ENCODE measurements at regions not wholly inside any gene's neighbourhood (a gene's known extent, or its start where the extent isn't known, plus 50 kb on each side); places are given as distances from the start of the nearest gene placed in this dataset.

DNA sequence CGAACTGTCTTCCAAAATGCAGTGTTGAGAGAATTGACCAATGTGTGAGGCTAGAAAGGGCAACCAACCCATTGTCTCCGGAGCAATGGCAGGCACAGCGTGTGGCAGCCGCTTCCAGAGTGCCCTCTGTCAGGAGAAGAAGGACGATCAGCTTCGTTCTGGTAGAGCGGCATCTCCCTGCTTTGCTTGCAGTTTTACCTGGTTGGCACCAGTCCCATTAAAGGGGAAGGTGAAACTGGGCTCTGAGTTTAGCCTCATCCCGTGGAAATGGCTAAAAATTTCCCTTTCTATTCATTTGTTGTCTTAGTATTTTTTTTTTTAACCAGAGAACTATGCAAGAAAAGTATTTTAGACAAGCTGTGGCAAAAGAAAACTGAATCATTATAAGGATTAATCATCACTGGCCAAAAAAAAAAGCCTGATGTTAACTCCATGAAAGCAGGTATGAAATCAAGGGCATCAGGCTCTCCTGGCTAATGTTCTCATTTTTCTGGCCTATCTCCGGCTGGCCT, 81.5 kb upstream of the SLC7A1 start (continued):
- no peak for TF ChIP-seq BCL11B (tag by site-specific recombination; IDR thresholded peaks at IDR 0.05; ENCODE audit: low read depth)
- no peak for TF ChIP-seq SCRT2 (tag by site-specific recombination; IDR thresholded peaks at IDR 0.05)
- TF ChIP-seq ZNF223 (tag by site-specific recombination; IDR thresholded peaks at IDR 0.05): no peak
- no peak for TF ChIP-seq ZNF837 (tag by site-specific recombination; IDR thresholded peaks at IDR 0.05)
- no peak for TF ChIP-seq ZNF830 (tag by site-specific recombination; IDR thresholded peaks at IDR 0.05; ENCODE audit: low read depth)

DNA sequence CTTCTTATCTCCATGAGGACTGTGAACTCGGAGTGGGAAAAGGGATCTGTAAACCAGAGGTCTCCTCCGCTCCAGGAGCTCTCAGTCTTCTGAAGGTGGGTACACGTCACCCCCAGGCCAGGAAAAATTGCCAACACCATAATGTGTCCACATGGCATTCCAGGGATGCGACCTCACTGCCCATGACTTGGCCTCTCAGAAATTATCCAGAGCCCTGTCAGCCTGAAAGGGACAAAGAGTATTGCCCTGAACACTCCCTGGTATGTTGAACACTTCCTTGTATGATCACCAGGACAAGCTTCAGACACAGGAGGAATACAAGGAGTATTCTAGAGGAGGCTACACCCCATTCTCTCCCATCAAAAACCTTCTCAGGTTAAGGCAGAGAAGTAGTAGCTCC, 81.0 kb upstream of the SLC7A1 start:
- ChIA-PET POLR2A (no interaction called here), CTCF (no interaction called here)
- H3K27ac ChIP-seq (ENCODE audit: extremely low read depth, low read depth, low read length): no peak overlapping the region
- no peaks in the 10 kb centered on the region for H3K9me3 ChIP-seq (ENCODE audit: control insufficient read depth, insufficient read depth, low read depth, low read length)
- H3K36me3 ChIP-seq (ENCODE audit: control insufficient read depth in 2 of 2, insufficient read depth in 1 of 2, low read length in 2 of 2): no peaks in the 10 kb centered on the region
- TF ChIP-seq ZNF792 (tag by site-specific recombination; IDR thresholded peaks at IDR 0.05): no peak
- no peak for TF ChIP-seq IKZF3 (tag by site-specific recombination; IDR thresholded peaks at IDR 0.05)
- TF ChIP-seq ZNF530 (tag by site-specific recombination; IDR thresholded peaks at IDR 0.05; ENCODE audit: low read depth): no peak
- no peak for TF ChIP-seq HOXC10 (CRISPR knock-in tag; IDR thresholded peaks at IDR 0.05)
- TF ChIP-seq KLF10 (tag by site-specific recombination; IDR thresholded peaks at IDR 0.05): no peak
- TF ChIP-seq ZNF324 (tag by site-specific recombination; IDR thresholded peaks at IDR 0.05): no peak
- no peak for TF ChIP-seq TRIM28 (IDR thresholded peaks at IDR 0.05; ENCODE audit: borderline replicate concordance, low read length)
- TF ChIP-seq, protein P1, sequence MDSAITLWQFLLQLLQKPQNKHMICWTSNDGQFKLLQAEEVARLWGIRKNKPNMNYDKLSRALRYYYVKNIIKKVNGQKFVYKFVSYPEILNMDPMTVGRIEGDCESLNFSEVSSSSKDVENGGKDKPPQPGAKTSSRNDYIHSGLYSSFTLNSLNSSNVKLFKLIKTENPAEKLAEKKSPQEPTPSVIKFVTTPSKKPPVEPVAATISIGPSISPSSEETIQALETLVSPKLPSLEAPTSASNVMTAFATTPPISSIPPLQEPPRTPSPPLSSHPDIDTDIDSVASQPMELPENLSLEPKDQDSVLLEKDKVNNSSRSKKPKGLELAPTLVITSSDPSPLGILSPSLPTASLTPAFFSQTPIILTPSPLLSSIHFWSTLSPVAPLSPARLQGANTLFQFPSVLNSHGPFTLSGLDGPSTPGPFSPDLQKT (IDR thresholded peaks at IDR 0.05; ENCODE audit: borderline replicate concordance, low read depth, low read length): no peak
- TF ChIP-seq, protein P2, sequence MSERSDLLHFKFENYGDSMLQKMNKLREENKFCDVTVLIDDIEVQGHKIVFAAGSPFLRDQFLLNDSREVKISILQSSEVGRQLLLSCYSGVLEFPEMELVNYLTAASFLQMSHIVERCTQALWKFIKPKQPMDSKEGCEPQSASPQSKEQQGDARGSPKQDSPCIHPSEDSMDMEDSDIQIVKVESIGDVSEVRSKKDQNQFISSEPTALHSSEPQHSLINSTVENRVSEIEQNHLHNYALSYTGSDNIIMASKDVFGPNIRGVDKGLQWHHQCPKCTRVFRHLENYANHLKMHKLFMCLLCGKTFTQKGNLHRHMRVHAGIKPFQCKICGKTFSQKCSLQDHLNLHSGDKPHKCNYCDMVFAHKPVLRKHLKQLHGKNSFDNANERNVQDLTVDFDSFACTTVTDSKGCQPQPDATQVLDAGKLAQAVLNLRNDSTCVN (tag by site-specific recombination; optimal IDR thresholded peaks at IDR 0.05): no peak
- TF ChIP-seq ZNF830 (tag by site-specific recombination; IDR thresholded peaks at IDR 0.05; ENCODE audit: low read depth): no peak
- TF ChIP-seq HOXA7 (CRISPR knock-in tag; IDR thresholded peaks at IDR 0.05; ENCODE audit: borderline replicate concordance): no peak
- TF ChIP-seq, protein P3, sequence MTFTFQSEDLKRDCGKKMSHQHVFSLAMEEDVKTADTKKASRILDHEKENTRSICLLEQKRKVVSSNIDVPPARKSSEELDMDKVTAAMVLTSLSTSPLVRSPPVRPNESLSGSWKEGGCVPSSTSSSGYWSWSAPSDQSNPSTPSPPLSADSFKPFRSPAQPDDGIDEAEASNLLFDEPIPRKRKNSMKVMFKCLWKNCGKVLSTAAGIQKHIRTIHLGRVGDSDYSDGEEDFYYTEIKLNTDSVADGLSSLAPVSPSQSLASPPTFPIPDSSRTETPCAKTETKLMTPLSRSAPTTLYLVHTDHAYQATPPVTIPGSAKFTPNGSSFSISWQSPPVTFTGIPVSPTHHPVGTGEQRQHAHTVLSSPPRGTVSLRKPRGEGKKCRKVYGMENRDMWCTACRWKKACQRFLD (tag by site-specific recombination; IDR thresholded peaks at IDR 0.05): no peak
- no peak for TF ChIP-seq ZNF140 (tag by site-specific recombination; IDR thresholded peaks at IDR 0.05)
- TF ChIP-seq, protein P4, sequence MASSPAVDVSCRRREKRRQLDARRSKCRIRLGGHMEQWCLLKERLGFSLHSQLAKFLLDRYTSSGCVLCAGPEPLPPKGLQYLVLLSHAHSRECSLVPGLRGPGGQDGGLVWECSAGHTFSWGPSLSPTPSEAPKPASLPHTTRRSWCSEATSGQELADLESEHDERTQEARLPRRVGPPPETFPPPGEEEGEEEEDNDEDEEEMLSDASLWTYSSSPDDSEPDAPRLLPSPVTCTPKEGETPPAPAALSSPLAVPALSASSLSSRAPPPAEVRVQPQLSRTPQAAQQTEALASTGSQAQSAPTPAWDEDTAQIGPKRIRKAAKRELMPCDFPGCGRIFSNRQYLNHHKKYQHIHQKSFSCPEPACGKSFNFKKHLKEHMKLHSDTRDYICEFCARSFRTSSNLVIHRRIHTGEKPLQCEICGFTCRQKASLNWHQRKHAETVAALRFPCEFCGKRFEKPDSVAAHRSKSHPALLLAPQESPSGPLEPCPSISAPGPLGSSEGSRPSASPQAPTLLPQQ (tag by site-specific recombination; IDR thresholded peaks at IDR 0.05): no peak
- TF ChIP-seq ZNF610 (tag by site-specific recombination; IDR thresholded peaks at IDR 0.05; ENCODE audit: borderline replicate concordance): no peak
- no peak overlapping the region for H3K4me3 ChIP-seq (ENCODE audit: low read depth, low read length)
- no peaks in the 10 kb centered on the region for H3K4me1 ChIP-seq (ENCODE audit: control insufficient read depth, insufficient read depth, low read length)

DNA sequence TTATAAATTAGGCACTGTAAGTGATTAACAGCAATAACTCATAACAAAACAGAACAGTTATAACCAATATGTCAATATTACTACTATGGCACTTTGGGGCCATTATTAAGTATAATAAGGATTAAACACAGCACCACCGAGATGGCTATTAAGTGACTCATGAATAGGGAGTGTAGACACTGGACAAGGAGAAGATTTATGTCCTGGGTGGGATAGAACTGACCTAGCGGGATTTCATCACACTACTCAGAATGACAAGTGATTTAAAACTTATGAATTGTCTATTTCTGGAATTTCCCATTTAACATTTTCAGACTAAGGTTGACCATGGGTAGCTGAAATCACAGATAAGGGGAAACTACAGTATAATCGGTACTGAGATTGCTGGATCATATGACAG, 79.0 kb upstream of the SLC7A1 start:
- POLR2A ChIA-PET: no interaction called here
- Histone ChIP-seq H3K9me3 (ENCODE audit: control insufficient read depth, insufficient read depth, low read depth, low read length) (no peaks in the 10 kb centered on the region), H3K4me3 (ENCODE audit: low read depth, low read length) (no peak overlapping the region), H3K27ac (ENCODE audit: extremely low read depth, low read depth, low read length) (no peak overlapping the region), H3K36me3 (ENCODE audit: control insufficient read depth in 2 of 2, insufficient read depth in 1 of 2, low read length in 2 of 2) (no peaks in the 10 kb centered on the region), H3K4me1 (ENCODE audit: control insufficient read depth, insufficient read depth, low read length) (no peaks in the 10 kb centered on the region)
- CTCF ChIA-PET: no interaction called here
- TF ChIP-seq HOXD13 (CRISPR knock-in tag; IDR thresholded peaks at IDR 0.05; ENCODE audit: borderline replicate concordance) (no peak), ZNF768 (tag by site-specific recombination; IDR thresholded peaks at IDR 0.05) (no peak), ZNF48 (tag by site-specific recombination; IDR thresholded peaks at IDR 0.05) (no peak), HOXC10 (CRISPR knock-in tag; IDR thresholded peaks at IDR 0.05) (no peak), ZNF138 (tag by site-specific recombination; IDR thresholded peaks at IDR 0.05; ENCODE audit: borderline replicate concordance) (no peak), ZBTB48 (tag by site-specific recombination; IDR thresholded peaks at IDR 0.05) (no peak), GLIS1 (tag by site-specific recombination; IDR thresholded peaks at IDR 0.05) (no peak)
- TF ChIP-seq, protein P5, sequence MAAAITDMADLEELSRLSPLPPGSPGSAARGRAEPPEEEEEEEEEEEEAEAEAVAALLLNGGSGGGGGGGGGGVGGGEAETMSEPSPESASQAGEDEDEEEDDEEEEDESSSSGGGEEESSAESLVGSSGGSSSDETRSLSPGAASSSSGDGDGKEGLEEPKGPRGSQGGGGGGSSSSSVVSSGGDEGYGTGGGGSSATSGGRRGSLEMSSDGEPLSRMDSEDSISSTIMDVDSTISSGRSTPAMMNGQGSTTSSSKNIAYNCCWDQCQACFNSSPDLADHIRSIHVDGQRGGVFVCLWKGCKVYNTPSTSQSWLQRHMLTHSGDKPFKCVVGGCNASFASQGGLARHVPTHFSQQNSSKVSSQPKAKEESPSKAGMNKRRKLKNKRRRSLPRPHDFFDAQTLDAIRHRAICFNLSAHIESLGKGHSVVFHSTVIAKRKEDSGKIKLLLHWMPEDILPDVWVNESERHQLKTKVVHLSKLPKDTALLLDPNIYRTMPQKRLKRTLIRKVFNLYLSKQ (tag by site-specific recombination; IDR thresholded peaks at IDR 0.05; ENCODE audit: borderline replicate concordance): no peak

Measured in HEK293 (cell line).